Hepatocyte (in vitro differentiated cells): ENCODE measurements at regions not wholly inside any gene's neighbourhood (a gene's known extent, or its start where the extent isn't known, plus 50 kb on each side); places are given as distances from the start of the nearest gene placed in this dataset.

Experiments used
- CTCF ChIP-seq: fragments of 200-600 bp; sonication (generic); IDR thresholded peaks from 2 replicates; pipeline ENCODE4 v1.5.1; 2016; ENCODE audit warnings: antibody characterized with exemption, mild to moderate bottlenecking; ENCODE audit not compliant: poor library complexity
- EZH2 ChIP-seq: fragments of 200-600 bp; sonication (generic); IDR thresholded peaks from 2 replicates; pipeline ENCODE4 v1.6.1; 2016; ENCODE audit warnings: antibody characterized with exemption, mild to moderate bottlenecking, borderline replicate concordance
- EZH2phosphoT487 ChIP-seq: fragments of 200-600 bp; sonication (generic); IDR thresholded peaks from one replicate; pipeline ENCODE4 v1.6.1; 2018; ENCODE audit warnings: antibody characterized with exemption, mild to moderate bottlenecking, low read depth, moderate library complexity; ENCODE audit not compliant: unreplicated experiment, severe bottlenecking

DNA sequence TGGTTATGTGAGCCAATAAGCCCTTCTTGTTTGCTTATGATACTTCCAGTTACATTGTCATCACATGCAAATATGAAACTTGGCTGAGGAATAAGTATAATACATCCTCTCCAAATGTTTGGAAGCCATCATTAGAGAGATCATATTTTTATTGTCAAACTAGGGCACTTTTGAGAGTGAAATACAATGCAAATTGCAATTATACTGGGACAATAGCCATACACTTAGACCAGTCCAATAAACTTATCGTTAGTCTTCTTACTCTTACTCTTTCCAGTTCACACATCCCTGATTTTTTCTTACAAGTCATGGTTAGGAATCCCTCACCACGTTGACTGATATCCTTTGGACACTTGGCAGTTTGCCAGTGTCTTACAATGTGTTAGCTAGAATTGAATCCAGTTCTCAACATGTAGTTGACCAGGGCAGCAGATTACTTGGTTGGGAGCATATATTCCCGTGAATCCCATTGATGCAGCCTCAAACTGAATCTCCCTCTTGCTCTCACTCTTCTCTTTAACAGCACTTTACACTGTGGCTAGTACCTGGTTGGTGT is 519.7 kb upstream of the ID4 start:
- TF ChIP-seq EZH2 (no peak), CTCF (no peak), EZH2phosphoT487 (no peak)
